Hepatocyte (in vitro differentiated cells): ENCODE measurements at regions not wholly inside any gene's neighbourhood (a gene's known extent, or its start where the extent isn't known, plus 50 kb on each side); places are given as distances from the start of the nearest gene placed in this dataset.

Source experiments
- EZH2 ChIP-seq: fragments of 200-600 bp; sonication (generic); IDR thresholded peaks from 2 replicates; pipeline ENCODE4 v1.6.1; 2016; ENCODE audit warnings: antibody characterized with exemption, mild to moderate bottlenecking, borderline replicate concordance
- TF ChIP-seq, protein P1 (sequence below): fragments of 200-600 bp; sonication (generic); IDR thresholded peaks from 2 replicates; pipeline ENCODE4 v1.5.1; 2016; ENCODE audit warnings: antibody characterized with exemption, mild to moderate bottlenecking; ENCODE audit not compliant: poor library complexity

DNA sequence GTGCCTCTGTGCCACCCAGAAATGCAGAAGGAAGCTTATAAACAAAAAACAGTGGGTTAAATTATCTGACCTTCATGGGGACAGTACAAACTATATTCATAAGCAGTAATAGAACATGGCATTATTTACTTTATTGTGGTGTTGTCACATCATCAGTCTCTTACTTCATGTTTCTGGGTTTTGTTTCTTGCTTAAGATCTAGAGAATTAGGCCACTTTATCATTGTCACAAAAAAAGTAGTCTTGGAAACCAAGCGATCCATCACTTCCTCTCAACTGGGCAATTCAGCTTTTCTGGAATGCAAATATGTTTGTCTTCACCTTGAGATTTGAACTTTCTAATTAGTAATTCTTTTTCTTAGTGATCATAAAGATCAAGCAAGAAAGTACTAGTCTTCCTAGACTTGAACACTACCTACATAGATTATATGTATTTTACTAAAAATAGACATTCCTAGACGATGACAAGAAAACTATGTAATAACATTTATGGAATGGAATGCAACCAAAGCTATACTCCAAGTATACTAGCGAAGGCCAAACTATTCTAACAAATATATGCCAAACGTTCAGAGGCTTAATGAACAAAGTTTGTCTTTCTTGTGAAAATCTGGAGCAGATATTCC, 363.4 kb downstream of the DAD1 start:
- TF ChIP-seq, protein P1, sequence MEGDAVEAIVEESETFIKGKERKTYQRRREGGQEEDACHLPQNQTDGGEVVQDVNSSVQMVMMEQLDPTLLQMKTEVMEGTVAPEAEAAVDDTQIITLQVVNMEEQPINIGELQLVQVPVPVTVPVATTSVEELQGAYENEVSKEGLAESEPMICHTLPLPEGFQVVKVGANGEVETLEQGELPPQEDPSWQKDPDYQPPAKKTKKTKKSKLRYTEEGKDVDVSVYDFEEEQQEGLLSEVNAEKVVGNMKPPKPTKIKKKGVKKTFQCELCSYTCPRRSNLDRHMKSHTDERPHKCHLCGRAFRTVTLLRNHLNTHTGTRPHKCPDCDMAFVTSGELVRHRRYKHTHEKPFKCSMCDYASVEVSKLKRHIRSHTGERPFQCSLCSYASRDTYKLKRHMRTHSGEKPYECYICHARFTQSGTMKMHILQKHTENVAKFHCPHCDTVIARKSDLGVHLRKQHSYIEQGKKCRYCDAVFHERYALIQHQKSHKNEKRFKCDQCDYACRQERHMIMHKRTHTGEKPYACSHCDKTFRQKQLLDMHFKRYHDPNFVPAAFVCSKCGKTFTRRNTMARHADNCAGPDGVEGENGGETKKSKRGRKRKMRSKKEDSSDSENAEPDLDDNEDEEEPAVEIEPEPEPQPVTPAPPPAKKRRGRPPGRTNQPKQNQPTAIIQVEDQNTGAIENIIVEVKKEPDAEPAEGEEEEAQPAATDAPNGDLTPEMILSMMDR = no peak
- TF ChIP-seq EZH2 = no peak
